Activated CD8-positive, alpha-beta T cell treated with anti-CD3 and anti-CD28 coated beads for 36 hours (primary cell): ENCODE measurements at regions not wholly inside any gene's neighbourhood (a gene's known extent, or its start where the extent isn't known, plus 50 kb on each side); places are given as distances from the start of the nearest gene placed in this dataset.

ENCODE experiments used
- ATAC-seq: fragments of 200-7000 bp; cut with Tn5 transposase; one replicate; pipeline ENCODE4 v1.10.0; 2021; ENCODE audit warnings: mild to moderate bottlenecking, moderate library complexity
- CTCF ChIA-PET: fragments of 350-600 bp; sonication (Branson Sonifier 250); formaldehyde crosslinking; loops from one replicate; lab custom pipeline; 2021; ENCODE audit warnings: antibody characterized with exemption; lab: Charles Lee
- POLR2A ChIA-PET: fragments of 350-600 bp; sonication (Branson Sonifier 250); formaldehyde crosslinking; loops from one replicate; lab custom pipeline; 2021; ENCODE audit warnings: antibody characterized with exemption; lab: Charles Lee
- DNase-seq: peaks from one replicate; pipeline ENCODE4 v3.0.0-alpha.2; 2020
- H3K27ac Mint-ChIP-seq: one replicate; pipeline ENCODE4 v1.8.0; 2021; ENCODE audit warnings: mild to moderate bottlenecking, mixed read lengths
- H3K27me3 Mint-ChIP-seq: one replicate; pipeline ENCODE4 v1.8.0; 2021; ENCODE audit warnings: mixed read lengths
- H3K36me3 Mint-ChIP-seq: one replicate; pipeline ENCODE4 v1.8.0; 2021; ENCODE audit warnings: low read depth, mixed read lengths
- H3K4me1 Mint-ChIP-seq: one replicate; pipeline ENCODE4 v1.8.0; 2021; ENCODE audit warnings: low read depth, mixed read lengths
- H3K4me3 Mint-ChIP-seq: one replicate; pipeline ENCODE4 v1.8.0; 2021; ENCODE audit warnings: mild to moderate bottlenecking, moderate library complexity, mixed read lengths
- H3K9me3 Mint-ChIP-seq: one replicate; pipeline ENCODE4 v1.8.0; 2021; ENCODE audit warnings: mixed read lengths
- intact Hi-C: fragments of 100-400 bp; cut with micrococcal nuclease; formaldehyde crosslinking; loops from one replicate; pipeline ENCODE4 v1.10.0; 2022
- TF ChIP-seq, protein P1 (sequence below): fragments of 200-600 bp; IDR thresholded peaks from one replicate; pipeline ENCODE4 v1.8.0; 2022; ENCODE audit warnings: antibody characterized with exemption, mild to moderate bottlenecking

DNA sequence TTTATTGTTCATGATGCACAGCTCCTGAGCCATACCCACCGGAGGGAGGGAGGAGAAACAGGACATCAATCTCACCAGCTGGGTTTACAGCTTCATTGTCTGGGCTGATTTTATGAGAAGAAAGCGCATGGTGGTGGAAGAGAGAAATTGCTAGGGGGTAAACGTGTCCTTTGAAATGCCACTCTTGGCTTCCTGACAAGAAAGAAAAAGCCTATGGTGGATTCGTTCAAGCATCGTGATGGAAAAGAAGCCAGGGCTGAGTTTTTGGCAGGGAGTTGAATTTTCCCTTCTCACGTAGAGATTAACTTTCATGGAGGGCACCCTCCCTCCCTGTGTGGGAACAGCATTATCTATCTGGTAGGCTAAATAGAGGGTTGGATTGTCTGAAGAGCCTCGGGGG, 502.0 kb downstream of the SLC4A3 start:
- no peak for ATAC-seq

DNA sequence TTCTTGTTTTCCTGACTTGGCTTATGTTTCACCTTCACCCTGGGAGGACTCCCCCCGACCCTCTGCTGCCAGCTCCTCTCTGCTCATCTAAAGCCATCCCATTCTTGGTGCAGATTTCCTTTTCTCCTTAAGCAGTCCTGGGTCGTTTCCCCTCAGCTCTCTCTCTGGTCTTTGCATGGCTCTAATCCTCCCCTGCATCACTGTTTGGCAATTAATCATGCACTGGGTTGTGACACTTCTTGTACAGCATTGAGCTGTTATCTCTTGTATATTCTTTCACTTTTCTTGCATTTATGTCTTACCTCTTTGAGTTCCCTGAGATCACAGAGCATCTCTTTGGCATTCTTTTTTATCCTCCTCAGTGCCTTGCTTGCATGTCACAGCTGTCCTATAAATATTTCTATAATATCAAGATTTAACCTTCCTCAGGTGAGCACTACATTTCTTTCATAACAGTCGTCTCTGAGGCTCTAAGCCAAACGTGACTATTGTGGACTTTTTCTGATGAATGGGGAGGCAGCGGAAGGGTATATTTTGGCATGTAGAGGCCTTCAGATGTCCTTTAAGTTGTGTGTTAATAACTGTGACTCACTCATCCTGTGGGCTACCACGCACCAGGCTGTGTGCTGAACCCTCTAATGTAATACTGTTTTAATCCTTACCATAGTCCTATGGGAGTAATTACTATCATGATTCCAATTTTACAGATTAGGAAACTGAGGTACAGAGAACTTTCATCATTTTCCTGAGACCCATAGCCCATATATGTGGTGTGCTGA, 507.5 kb downstream of the SLC4A3 start:
- CTCF ChIA-PET, result no interaction called here
- Mint-ChIP-seq H3K9me3 (peaks cover 3% of the 10 kb centered on the region), H3K4me3 (no peak overlapping the region), H3K36me3 (no peaks in the 10 kb centered on the region), H3K27ac (no peak overlapping the region), H3K27me3 (no peaks in the 10 kb centered on the region), H3K4me1 (no peaks in the 10 kb centered on the region)
- intact Hi-C loops, result no loop called here
- POLR2A ChIA-PET, result no interaction called here
- ATAC-seq (no peak), DNase-seq (no peak)
- TF ChIP-seq, protein P1, sequence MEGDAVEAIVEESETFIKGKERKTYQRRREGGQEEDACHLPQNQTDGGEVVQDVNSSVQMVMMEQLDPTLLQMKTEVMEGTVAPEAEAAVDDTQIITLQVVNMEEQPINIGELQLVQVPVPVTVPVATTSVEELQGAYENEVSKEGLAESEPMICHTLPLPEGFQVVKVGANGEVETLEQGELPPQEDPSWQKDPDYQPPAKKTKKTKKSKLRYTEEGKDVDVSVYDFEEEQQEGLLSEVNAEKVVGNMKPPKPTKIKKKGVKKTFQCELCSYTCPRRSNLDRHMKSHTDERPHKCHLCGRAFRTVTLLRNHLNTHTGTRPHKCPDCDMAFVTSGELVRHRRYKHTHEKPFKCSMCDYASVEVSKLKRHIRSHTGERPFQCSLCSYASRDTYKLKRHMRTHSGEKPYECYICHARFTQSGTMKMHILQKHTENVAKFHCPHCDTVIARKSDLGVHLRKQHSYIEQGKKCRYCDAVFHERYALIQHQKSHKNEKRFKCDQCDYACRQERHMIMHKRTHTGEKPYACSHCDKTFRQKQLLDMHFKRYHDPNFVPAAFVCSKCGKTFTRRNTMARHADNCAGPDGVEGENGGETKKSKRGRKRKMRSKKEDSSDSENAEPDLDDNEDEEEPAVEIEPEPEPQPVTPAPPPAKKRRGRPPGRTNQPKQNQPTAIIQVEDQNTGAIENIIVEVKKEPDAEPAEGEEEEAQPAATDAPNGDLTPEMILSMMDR, result no peak

More for the DNA sequence above, 502.0 kb downstream of the SLC4A3 start:
- H3K27me3 Mint-ChIP-seq, result peaks cover 2% of the 10 kb centered on the region
- H3K4me1 Mint-ChIP-seq, result no peaks in the 10 kb centered on the region
- POLR2A ChIA-PET, result no interaction called here
- CTCF ChIA-PET, result no interaction called here
- no peak overlapping the region for H3K4me3 Mint-ChIP-seq
- DNase-seq, result no peak
- TF ChIP-seq, protein P1, result no peak
- no peaks in the 10 kb centered on the region for H3K36me3 Mint-ChIP-seq
- no peak overlapping the region for H3K27ac Mint-ChIP-seq
- intact Hi-C loops, result no loop called here
- peaks cover 3% of the 10 kb centered on the region for H3K9me3 Mint-ChIP-seq

DNA sequence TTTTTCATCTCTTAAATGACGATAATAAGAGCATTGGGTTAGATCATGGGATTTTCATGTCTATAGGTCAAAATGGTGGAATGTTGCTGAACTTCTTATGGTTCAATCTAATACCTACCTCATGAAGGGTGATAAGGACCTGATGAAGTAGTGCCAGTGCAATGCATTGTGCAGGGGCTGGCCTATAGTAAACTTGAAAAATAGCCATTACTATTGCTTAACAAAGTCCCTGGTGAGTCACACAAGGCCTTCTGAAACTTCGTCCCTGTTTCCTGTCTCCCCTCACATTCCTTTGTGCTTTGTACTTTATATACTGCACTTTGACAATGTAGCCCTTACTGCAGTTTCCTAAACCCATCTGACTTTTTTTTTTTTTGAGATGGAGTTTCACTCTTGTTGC, 515.9 kb downstream of the SLC4A3 start:
- Mint-ChIP-seq H3K27me3 (no peaks in the 10 kb centered on the region), H3K4me3 (no peak overlapping the region), H3K36me3 (no peaks in the 10 kb centered on the region), H3K27ac (no peak overlapping the region), H3K9me3 (no peaks in the 10 kb centered on the region), H3K4me1 (no peaks in the 10 kb centered on the region)
- POLR2A ChIA-PET, result no interaction called here
- ATAC-seq (no peak), DNase-seq (no peak)
- CTCF ChIA-PET, result no interaction called here
- TF ChIP-seq, protein P1, result no peak
- intact Hi-C loops, result no loop called here

DNA sequence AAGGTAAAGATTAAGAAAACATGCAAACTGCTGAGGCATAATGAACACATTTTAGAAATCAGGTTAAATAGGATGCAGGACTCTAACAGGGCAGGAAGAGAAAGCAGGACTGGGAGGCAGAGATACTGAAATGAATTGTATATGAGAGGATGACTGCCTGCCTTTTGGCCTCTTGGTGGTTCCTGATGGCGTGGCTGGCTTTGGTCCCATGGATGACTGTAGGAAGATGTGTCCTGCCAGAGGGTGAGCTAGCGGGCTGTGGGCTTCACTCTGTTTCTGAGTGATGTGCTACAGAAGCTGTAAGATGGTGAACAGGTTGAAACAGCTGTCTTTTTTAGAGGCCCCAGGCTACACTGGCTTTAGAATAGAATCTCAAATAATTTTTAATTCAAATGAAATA, 517.0 kb downstream of the SLC4A3 start:
- Mint-ChIP-seq H3K4me3 (no peak overlapping the region), H3K27me3 (no peaks in the 10 kb centered on the region), H3K9me3 (no peaks in the 10 kb centered on the region), H3K27ac (no peak overlapping the region), H3K4me1 (no peaks in the 10 kb centered on the region), H3K36me3 (no peaks in the 10 kb centered on the region)
- ChIA-PET POLR2A (no interaction called here), CTCF (no interaction called here)
- ATAC-seq (no peak), DNase-seq (no peak)
- intact Hi-C loops, result no loop called here
- TF ChIP-seq, protein P1, result no peak

DNA sequence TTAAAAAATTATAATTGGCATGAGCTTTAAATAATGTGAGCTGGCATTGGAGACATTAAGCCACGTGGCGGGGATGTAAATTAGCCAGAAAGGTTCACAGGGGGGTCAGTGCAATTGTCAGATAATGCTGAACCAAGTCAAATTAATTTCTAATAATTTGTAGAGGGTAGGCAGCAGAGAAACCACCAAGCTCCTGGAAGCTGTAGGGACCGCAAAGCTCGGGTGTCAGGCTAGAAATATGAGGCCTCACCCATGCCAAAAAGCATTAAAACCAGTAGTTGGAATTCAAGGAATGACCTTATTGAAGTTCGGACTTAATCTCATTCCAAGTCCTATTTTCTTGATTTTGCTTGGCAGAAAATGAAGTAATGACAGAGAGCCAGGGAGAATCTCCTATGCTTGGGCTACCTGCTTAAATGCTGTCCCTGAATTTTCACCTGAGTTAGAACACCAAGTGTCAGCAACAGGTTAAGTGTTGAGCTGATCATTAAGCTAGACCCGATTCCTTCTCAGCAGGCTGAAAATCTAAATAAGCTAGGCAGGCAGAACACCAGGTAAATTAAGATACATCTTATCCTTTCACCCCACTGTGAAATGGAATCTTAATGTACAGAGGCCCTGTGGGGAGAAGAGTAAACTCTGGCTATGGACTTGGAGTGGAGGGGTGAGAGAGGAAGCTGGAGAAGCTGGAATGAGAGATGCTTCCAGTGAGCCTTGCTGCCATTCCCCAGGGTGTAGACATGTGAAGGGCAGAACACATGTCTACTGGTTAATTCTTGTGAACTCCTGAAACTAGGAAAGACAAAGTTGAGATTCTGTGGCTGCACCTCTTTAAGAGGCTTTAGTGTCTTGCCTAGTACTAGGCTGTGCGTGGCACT, 520.0 kb downstream of the SLC4A3 start:
- CTCF ChIA-PET, result no interaction called here
- POLR2A ChIA-PET, result no interaction called here
- no peak for ATAC-seq

More for the DNA sequence above, 520.0 kb downstream of the SLC4A3 start:
- TF ChIP-seq, protein P1, result no peak
- Mint-ChIP-seq H3K4me3 (no peak overlapping the region), H3K27ac (no peak overlapping the region), H3K9me3 (no peaks in the 10 kb centered on the region), H3K27me3 (no peaks in the 10 kb centered on the region), H3K4me1 (no peaks in the 10 kb centered on the region), H3K36me3 (no peaks in the 10 kb centered on the region)
- DNase-seq, result no peak
- intact Hi-C loops, result no loop called here
